Fibroblast of peridontal ligament (primary cell): ENCODE measurements at regions not wholly inside any gene's neighbourhood (a gene's known extent, or its start where the extent isn't known, plus 50 kb on each side); places are given as distances from the start of the nearest gene placed in this dataset.
"Not testable (repeated sequence)": the region's sequence is repeated elsewhere in the genome, so short reads cannot be mapped to it uniquely, and the experiment has no call there.

Source experiments
- DNase-seq: peaks from one replicate; pipeline ENCODE4 v3.0.0-alpha.2; 2010; ENCODE audit errors: extremely low read depth

GRCh38 chr4:122100508-122100907 lies 51.6 kb upstream of the BLTP1 start:
- DNase-seq = no peak

- DNase-seq = peak; percentile 63
Measured at GRCh38 chr4:122099896-122100295, 52.2 kb upstream of the BLTP1 start.

GRCh38 chr4:122091836-122092405 lies 60.2 kb upstream of the BLTP1 start:
- peak; percentile 57 for DNase-seq

- DNase-seq = no peak
Measured at GRCh38 chr4:122091397-122091796, 60.7 kb upstream of the BLTP1 start.

- no peak for DNase-seq
Measured at GRCh38 chr4:122090989-122091388, 61.1 kb upstream of the BLTP1 start.

GRCh38 chr4:122086338-122087065 lies 65.6 kb upstream of the BLTP1 start:
- peak; percentile 82 for DNase-seq

- DNase-seq = no peak
Measured at GRCh38 chr4:122083989-122084388, 68.1 kb upstream of the BLTP1 start.

- no peak for DNase-seq
Measured at GRCh38 chr4:122083351-122083750, 68.8 kb upstream of the BLTP1 start.

- no peak for DNase-seq
Measured at GRCh38 chr4:122082661-122083060, 69.5 kb upstream of the BLTP1 start.

- DNase-seq = not testable (repeated sequence)
Measured at GRCh38 chr4:122077653-122078052, 74.5 kb upstream of the BLTP1 start.

- peak; percentile 9 for DNase-seq
Measured at GRCh38 chr4:122076835-122077234, 75.3 kb upstream of the BLTP1 start.

- DNase-seq = no peak
Measured at GRCh38 chr4:122073615-122074014, 78.5 kb upstream of the BLTP1 start.

- DNase-seq = no peak
Measured at GRCh38 chr4:122065915-122066314, 86.2 kb upstream of the BLTP1 start.

GRCh38 chr4:122065149-122065548 lies 87.0 kb upstream of the BLTP1 start:
- no peak for DNase-seq

- no peak for DNase-seq
Measured at GRCh38 chr4:122053186-122053585, 98.9 kb upstream of the BLTP1 start.

- DNase-seq = no peak
Measured at GRCh38 chr4:122052677-122053076, 99.5 kb upstream of the BLTP1 start.

GRCh38 chr4:122050841-122051240 lies 99.0 kb upstream of the TRPC3 start:
- DNase-seq = no peak

GRCh38 chr4:122047456-122048425 lies 95.9 kb upstream of the TRPC3 start:
- peak; percentile 7 for DNase-seq

- no peak for DNase-seq
Measured at GRCh38 chr4:122046255-122046654, 94.4 kb upstream of the TRPC3 start.

- peak; percentile 99 for DNase-seq
Measured at GRCh38 chr4:122045533-122045932, 93.7 kb upstream of the TRPC3 start.

GRCh38 chr4:122044501-122044900 lies 92.6 kb upstream of the TRPC3 start:
- DNase-seq = peak; percentile 4

- DNase-seq = no peak
Measured at GRCh38 chr4:122041312-122041711, 89.5 kb upstream of the TRPC3 start.
